GM23338 (cell line): ENCODE measurements at regions not wholly inside any gene's neighbourhood (a gene's known extent, or its start where the extent isn't known, plus 50 kb on each side); places are given as distances from the start of the nearest gene placed in this dataset.

Source experiments
- CREB1 ChIP-seq: fragments of 250-450 bp; sonication (Bioruptor Pico); IDR thresholded peaks from 2 replicates; pipeline ENCODE4 v1.5.0; 2020; ENCODE audit warnings: low read depth, mild to moderate bottlenecking, moderate library complexity
- EZH2 ChIP-seq: fragments of 200-600 bp; sonication (generic); IDR thresholded peaks from one replicate; pipeline ENCODE4 v1.8.0; 2017; ENCODE audit warnings: antibody characterized with exemption, mild to moderate bottlenecking, low read depth; ENCODE audit not compliant: unreplicated experiment
- EZH2phosphoT487 ChIP-seq: fragments of 200-600 bp; sonication (generic); IDR thresholded peaks from one replicate; pipeline ENCODE4 v1.8.1; 2018; ENCODE audit warnings: antibody characterized with exemption; ENCODE audit not compliant: unreplicated experiment
- JUNB ChIP-seq: IDR thresholded peaks from one replicate; pipeline ENCODE4 v1.6.1; 2016; ENCODE audit warnings: antibody characterized with exemption; ENCODE audit not compliant: unreplicated experiment
- POLR2AphosphoS5 ChIP-seq: IDR thresholded peaks from 2 replicates; pipeline ENCODE4 v1.6.1; 2016; ENCODE audit warnings: antibody characterized with exemption, low read depth
- TF ChIP-seq, protein P1 (sequence below), 2 experiments: fragments of 200-600 bp in 1 of 2; sonication (generic) in 1 of 2; conservative IDR thresholded peaks; 2 replicates each; pipeline versions ENCODE4 v1.5.1 to v1.6.1; 2016 to 2017; ENCODE audit warnings: antibody characterized with exemption in 2 of 2, low read depth in 2 of 2, mild to moderate bottlenecking in 2 of 2, moderate library complexity in 1 of 2
- TF ChIP-seq, protein P2 (sequence below): IDR thresholded peaks from one replicate; pipeline ENCODE4 v1.6.1; 2018; ENCODE audit warnings: antibody characterized with exemption; ENCODE audit not compliant: unreplicated experiment
- TF ChIP-seq, protein P3 (sequence below): IDR thresholded peaks from 2 replicates; pipeline ENCODE4 v1.6.1; 2016; ENCODE audit warnings: antibody characterized with exemption

DNA sequence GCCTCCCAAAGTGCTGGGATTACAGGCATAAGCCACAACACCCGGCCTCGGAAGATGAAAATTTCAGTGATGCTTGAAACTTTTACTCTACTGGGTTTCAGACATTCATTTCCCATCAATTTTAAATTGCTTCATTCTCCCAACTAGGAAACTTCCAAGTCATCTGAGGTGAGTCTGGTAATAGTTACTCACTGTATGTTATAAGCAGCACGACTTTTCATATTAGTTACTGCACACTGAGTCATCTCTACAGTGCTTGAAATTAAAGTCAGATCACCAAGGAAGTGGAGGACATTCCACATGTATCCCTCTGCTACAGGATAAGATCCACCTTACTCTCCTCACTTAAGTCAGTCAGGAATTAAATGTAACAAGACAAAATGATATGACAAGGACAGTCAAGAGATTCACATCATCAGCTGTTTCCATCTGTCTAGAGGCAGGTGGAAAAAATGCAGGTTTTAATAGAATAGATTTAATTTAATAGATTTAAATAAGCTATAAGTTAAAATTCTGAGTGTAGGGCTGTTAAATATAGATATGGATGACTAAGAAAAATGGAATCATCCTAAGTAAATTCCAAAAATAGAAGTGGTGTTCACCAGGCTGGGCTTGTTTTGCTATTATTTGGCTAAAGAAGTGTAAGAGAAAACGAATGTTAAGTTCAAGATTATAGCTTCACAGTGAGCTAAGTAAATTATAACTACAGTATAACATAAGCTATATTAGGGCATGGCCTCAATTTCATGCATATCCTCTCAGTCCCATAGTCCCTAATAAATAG is 104.4 kb downstream of the TMCO5A start:
- TF ChIP-seq, protein P1, sequence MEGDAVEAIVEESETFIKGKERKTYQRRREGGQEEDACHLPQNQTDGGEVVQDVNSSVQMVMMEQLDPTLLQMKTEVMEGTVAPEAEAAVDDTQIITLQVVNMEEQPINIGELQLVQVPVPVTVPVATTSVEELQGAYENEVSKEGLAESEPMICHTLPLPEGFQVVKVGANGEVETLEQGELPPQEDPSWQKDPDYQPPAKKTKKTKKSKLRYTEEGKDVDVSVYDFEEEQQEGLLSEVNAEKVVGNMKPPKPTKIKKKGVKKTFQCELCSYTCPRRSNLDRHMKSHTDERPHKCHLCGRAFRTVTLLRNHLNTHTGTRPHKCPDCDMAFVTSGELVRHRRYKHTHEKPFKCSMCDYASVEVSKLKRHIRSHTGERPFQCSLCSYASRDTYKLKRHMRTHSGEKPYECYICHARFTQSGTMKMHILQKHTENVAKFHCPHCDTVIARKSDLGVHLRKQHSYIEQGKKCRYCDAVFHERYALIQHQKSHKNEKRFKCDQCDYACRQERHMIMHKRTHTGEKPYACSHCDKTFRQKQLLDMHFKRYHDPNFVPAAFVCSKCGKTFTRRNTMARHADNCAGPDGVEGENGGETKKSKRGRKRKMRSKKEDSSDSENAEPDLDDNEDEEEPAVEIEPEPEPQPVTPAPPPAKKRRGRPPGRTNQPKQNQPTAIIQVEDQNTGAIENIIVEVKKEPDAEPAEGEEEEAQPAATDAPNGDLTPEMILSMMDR (conservative IDR thresholded peaks at IDR 0.05; ENCODE audit: low read depth in 2 of 2), result no peak
- TF ChIP-seq CREB1 (CRISPR knock-in tag) (no peak), EZH2 (no peak), EZH2phosphoT487 (no peak), POLR2AphosphoS5 (no peak), JUNB (no peak)
- TF ChIP-seq, protein P2, sequence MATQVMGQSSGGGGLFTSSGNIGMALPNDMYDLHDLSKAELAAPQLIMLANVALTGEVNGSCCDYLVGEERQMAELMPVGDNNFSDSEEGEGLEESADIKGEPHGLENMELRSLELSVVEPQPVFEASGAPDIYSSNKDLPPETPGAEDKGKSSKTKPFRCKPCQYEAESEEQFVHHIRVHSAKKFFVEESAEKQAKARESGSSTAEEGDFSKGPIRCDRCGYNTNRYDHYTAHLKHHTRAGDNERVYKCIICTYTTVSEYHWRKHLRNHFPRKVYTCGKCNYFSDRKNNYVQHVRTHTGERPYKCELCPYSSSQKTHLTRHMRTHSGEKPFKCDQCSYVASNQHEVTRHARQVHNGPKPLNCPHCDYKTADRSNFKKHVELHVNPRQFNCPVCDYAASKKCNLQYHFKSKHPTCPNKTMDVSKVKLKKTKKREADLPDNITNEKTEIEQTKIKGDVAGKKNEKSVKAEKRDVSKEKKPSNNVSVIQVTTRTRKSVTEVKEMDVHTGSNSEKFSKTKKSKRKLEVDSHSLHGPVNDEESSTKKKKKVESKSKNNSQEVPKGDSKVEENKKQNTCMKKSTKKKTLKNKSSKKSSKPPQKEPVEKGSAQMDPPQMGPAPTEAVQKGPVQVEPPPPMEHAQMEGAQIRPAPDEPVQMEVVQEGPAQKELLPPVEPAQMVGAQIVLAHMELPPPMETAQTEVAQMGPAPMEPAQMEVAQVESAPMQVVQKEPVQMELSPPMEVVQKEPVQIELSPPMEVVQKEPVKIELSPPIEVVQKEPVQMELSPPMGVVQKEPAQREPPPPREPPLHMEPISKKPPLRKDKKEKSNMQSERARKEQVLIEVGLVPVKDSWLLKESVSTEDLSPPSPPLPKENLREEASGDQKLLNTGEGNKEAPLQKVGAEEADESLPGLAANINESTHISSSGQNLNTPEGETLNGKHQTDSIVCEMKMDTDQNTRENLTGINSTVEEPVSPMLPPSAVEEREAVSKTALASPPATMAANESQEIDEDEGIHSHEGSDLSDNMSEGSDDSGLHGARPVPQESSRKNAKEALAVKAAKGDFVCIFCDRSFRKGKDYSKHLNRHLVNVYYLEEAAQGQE, result no peak
- TF ChIP-seq, protein P3, sequence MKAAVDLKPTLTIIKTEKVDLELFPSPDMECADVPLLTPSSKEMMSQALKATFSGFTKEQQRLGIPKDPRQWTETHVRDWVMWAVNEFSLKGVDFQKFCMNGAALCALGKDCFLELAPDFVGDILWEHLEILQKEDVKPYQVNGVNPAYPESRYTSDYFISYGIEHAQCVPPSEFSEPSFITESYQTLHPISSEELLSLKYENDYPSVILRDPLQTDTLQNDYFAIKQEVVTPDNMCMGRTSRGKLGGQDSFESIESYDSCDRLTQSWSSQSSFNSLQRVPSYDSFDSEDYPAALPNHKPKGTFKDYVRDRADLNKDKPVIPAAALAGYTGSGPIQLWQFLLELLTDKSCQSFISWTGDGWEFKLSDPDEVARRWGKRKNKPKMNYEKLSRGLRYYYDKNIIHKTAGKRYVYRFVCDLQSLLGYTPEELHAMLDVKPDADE, result no peak
